HG03280 (cell line): ENCODE measurements at regions not wholly inside any gene's neighbourhood (a gene's known extent, or its start where the extent isn't known, plus 50 kb on each side); places are given as distances from the start of the nearest gene placed in this dataset.

Source experiments
- ATAC-seq: cut with Tn5 transposase; IDR thresholded peaks from one replicate; pipeline ENCODE4 v1.9.1; 2021; ENCODE audit warnings: mild to moderate bottlenecking, moderate library complexity; ENCODE audit not compliant: unreplicated experiment

- ATAC-seq, result no peak
Measured at GRCh38 chr18:2394684-2395083, 176.6 kb downstream of the METTL4 start.

- ATAC-seq, result no peak
Measured at GRCh38 chr18:2395427-2396161, 175.7 kb downstream of the METTL4 start.

GRCh38 chr18:2396162-2396505, 175.2 kb downstream of the METTL4 start:
- ATAC-seq, result no peak

GRCh38 chr18:2400701-2401196, 170.6 kb downstream of the METTL4 start:
- no peak for ATAC-seq

GRCh38 chr18:2402084-2402483, 169.2 kb downstream of the METTL4 start:
- ATAC-seq, result no peak

- no peak for ATAC-seq
Measured at GRCh38 chr18:2406544-2406943, 164.8 kb downstream of the METTL4 start.

- no peak for ATAC-seq
Measured at GRCh38 chr18:2407961-2408360, 163.3 kb downstream of the METTL4 start.

- ATAC-seq, result no peak
Measured at GRCh38 chr18:2409906-2410305, 161.4 kb downstream of the METTL4 start.

GRCh38 chr18:2410688-2411087, 160.6 kb downstream of the METTL4 start:
- ATAC-seq, result no peak

GRCh38 chr18:2411381-2411960, 159.8 kb downstream of the METTL4 start:
- no peak for ATAC-seq

GRCh38 chr18:2412281-2412680, 159.0 kb downstream of the METTL4 start:
- no peak for ATAC-seq

- ATAC-seq, result no peak
Measured at GRCh38 chr18:2412996-2413751, 158.1 kb downstream of the METTL4 start.

GRCh38 chr18:2414235-2414634, 157.1 kb downstream of the METTL4 start:
- no peak for ATAC-seq

GRCh38 chr18:2415656-2416055, 155.6 kb downstream of the METTL4 start:
- ATAC-seq, result no peak

- ATAC-seq, result no peak
Measured at GRCh38 chr18:2417861-2418610, 153.3 kb downstream of the METTL4 start.

- ATAC-seq, result no peak
Measured at GRCh38 chr18:2420367-2420766, 150.9 kb downstream of the METTL4 start.

- ATAC-seq, result no peak
Measured at GRCh38 chr18:2423761-2424160, 147.5 kb downstream of the METTL4 start.

- ATAC-seq, result no peak
Measured at GRCh38 chr18:2424420-2424819, 146.9 kb downstream of the METTL4 start.

- ATAC-seq, result no peak
Measured at GRCh38 chr18:2425426-2426317, 145.6 kb downstream of the METTL4 start.

GRCh38 chr18:2430191-2430590, 141.1 kb downstream of the METTL4 start:
- ATAC-seq, result no peak
